Activated CD8-positive, alpha-beta T cell treated with anti-CD3 and anti-CD28 coated beads for 36 hours (primary cell): ENCODE measurements at regions not wholly inside any gene's neighbourhood (a gene's known extent, or its start where the extent isn't known, plus 50 kb on each side); places are given as distances from the start of the nearest gene placed in this dataset.

Source experiments
- ATAC-seq: fragments of 200-7000 bp; cut with Tn5 transposase; one replicate; pipeline ENCODE4 v1.10.0; 2021; ENCODE audit warnings: mild to moderate bottlenecking, moderate library complexity
- CTCF ChIA-PET: fragments of 350-600 bp; sonication (Branson Sonifier 250); formaldehyde crosslinking; loops from one replicate; lab custom pipeline; 2021; ENCODE audit warnings: antibody characterized with exemption; lab: Charles Lee
- POLR2A ChIA-PET: fragments of 350-600 bp; sonication (Branson Sonifier 250); formaldehyde crosslinking; loops from one replicate; lab custom pipeline; 2021; ENCODE audit warnings: antibody characterized with exemption; lab: Charles Lee
- DNase-seq: peaks from one replicate; pipeline ENCODE4 v3.0.0-alpha.2; 2020
- H3K27ac Mint-ChIP-seq: one replicate; pipeline ENCODE4 v1.8.0; 2021; ENCODE audit warnings: mild to moderate bottlenecking, mixed read lengths
- H3K27me3 Mint-ChIP-seq: one replicate; pipeline ENCODE4 v1.8.0; 2021; ENCODE audit warnings: mixed read lengths
- H3K36me3 Mint-ChIP-seq: one replicate; pipeline ENCODE4 v1.8.0; 2021; ENCODE audit warnings: low read depth, mixed read lengths
- H3K4me1 Mint-ChIP-seq: one replicate; pipeline ENCODE4 v1.8.0; 2021; ENCODE audit warnings: low read depth, mixed read lengths
- H3K4me3 Mint-ChIP-seq: one replicate; pipeline ENCODE4 v1.8.0; 2021; ENCODE audit warnings: mild to moderate bottlenecking, moderate library complexity, mixed read lengths
- H3K9me3 Mint-ChIP-seq: one replicate; pipeline ENCODE4 v1.8.0; 2021; ENCODE audit warnings: mixed read lengths
- CTCF ChIP-seq: fragments of 200-600 bp; IDR thresholded peaks from one replicate; pipeline ENCODE4 v1.8.0; 2022; ENCODE audit warnings: antibody characterized with exemption, mild to moderate bottlenecking
- intact Hi-C: fragments of 100-400 bp; cut with micrococcal nuclease; formaldehyde crosslinking; loops from one replicate; pipeline ENCODE4 v1.10.0; 2022

GRCh38 chr14:104390941-104391901 is 188.3 kb upstream of the C14orf180 start:
- peaks cover 61% of the 10 kb centered on the region for H3K4me1 Mint-ChIP-seq
- ChIA-PET POLR2A (no interaction called here), CTCF (no interaction called here)
- DNase-seq (no peak), ATAC-seq (no peak)
- H3K36me3 Mint-ChIP-seq = no peaks in the 10 kb centered on the region
- H3K27ac Mint-ChIP-seq = peak overlapping the region; percentile 50
- no peaks in the 10 kb centered on the region for H3K27me3 Mint-ChIP-seq
- H3K4me3 Mint-ChIP-seq = no peak overlapping the region
- no peaks in the 10 kb centered on the region for H3K9me3 Mint-ChIP-seq
- no peak for TF ChIP-seq CTCF
- intact Hi-C loops = no loop called here

GRCh38 chr14:104392001-104392395 is 187.6 kb upstream of the C14orf180 start:
- POLR2A ChIA-PET = no interaction called here
- intact Hi-C loops = no loop called here
- Mint-ChIP-seq H3K27me3 (no peaks in the 10 kb centered on the region), H3K4me1 (peaks cover 63% of the 10 kb centered on the region), H3K27ac (peak overlapping the region; percentile 50), H3K9me3 (peaks cover under 1% of the 10 kb centered on the region), H3K36me3 (no peaks in the 10 kb centered on the region), H3K4me3 (no peak overlapping the region)
- CTCF ChIA-PET = no interaction called here
- DNase-seq (peak; percentile 35), ATAC-seq (peak; percentile 46)
- no peak for TF ChIP-seq CTCF

GRCh38 chr14:104392396-104393198 is 187.0 kb upstream of the C14orf180 start:
- H3K27ac Mint-ChIP-seq = no peak overlapping the region
- H3K4me1 Mint-ChIP-seq = peaks cover 63% of the 10 kb centered on the region
- TF ChIP-seq CTCF = no peak
- intact Hi-C loops = no loop called here
- peaks cover 4% of the 10 kb centered on the region for H3K9me3 Mint-ChIP-seq
- ChIA-PET CTCF (no interaction called here), POLR2A (no interaction called here)
- DNase-seq (no peak), ATAC-seq (no peak)
- no peak overlapping the region for H3K4me3 Mint-ChIP-seq
- peaks cover 1% of the 10 kb centered on the region for H3K36me3 Mint-ChIP-seq
- no peaks in the 10 kb centered on the region for H3K27me3 Mint-ChIP-seq

GRCh38 chr14:104393199-104393897 is 186.2 kb upstream of the C14orf180 start:
- ATAC-seq = no peak
- TF ChIP-seq CTCF = no peak
- Mint-ChIP-seq H3K36me3 (peaks cover 1% of the 10 kb centered on the region), H3K9me3 (peaks cover 8% of the 10 kb centered on the region), H3K4me1 (peaks cover 63% of the 10 kb centered on the region), H3K4me3 (no peak overlapping the region), H3K27ac (peak overlapping the region; percentile 60), H3K27me3 (no peaks in the 10 kb centered on the region)
- no peak for DNase-seq
- ChIA-PET CTCF (no interaction called here), POLR2A (no interaction called here)
- intact Hi-C loops = no loop called here
